ENCODE measurements at regions not wholly inside any gene's neighbourhood (a gene's known extent, or its start where the extent isn't known, plus 50 kb on each side); places are given as distances from the start of the nearest gene placed in this dataset.

DNA sequence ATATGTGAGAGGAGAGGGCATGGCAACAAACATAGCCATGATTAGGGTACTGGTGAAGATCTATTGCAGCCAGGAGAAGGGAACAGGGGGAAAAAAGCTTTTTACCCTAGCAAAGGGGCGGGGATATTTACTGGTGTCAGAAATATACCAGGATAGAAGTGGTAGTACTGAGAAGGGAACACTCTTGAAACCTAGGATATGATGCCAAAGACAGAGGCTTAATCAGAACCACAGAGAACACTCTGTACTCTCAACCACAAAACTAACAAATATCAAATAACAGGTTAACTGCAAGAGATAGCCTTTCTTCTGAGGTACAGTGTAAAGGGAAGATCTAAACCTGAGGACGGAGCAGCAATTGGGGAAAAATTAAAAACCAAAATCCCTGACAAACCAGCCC is 112.2 kb downstream of the KIF2B start:
- TF ChIP-seq POLR2AphosphoS5 (IDR thresholded peaks at IDR 0.05; ENCODE audit: borderline replicate concordance, low read depth, low read length) (no peak), FOXP2 (optimal IDR thresholded peaks at IDR 0.05; ENCODE audit: control extremely low read depth, extremely low read length, insufficient read depth) (no peak)

All from SK-N-MC (cell line).